ENCODE measurements at regions not wholly inside any gene's neighbourhood (a gene's known extent, or its start where the extent isn't known, plus 50 kb on each side); places are given as distances from the start of the nearest gene placed in this dataset.

DNA sequence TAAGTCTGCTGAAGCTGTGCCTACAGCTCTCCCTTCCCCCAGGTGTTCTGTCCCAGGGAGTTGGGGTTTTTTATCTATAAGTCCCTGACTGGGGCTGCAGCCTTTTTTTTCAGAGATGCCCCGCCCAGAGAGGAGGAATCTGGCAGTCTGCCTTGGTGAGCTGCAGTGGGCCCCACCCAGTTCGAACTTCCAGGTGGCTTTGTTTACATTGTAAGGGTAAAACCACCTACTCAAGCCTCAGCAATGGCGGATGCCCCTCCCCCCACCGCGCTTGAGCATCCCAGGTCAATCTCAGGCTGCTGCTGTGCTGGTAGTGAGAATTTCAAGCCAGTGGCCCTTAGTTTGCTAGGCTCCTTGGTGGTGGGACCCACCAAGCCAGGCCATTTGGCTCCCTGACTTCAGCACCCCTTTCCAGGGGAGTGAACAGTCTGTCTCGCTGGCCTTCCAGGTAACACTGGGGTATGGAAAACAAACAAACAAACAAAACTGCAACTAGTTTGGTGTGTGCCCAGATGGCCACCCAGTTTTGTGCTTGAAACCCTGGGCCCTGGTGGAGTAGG is 189.4 kb downstream of the MFSD1 start:
- CTCF ChIA-PET: no interaction called here

DNA sequence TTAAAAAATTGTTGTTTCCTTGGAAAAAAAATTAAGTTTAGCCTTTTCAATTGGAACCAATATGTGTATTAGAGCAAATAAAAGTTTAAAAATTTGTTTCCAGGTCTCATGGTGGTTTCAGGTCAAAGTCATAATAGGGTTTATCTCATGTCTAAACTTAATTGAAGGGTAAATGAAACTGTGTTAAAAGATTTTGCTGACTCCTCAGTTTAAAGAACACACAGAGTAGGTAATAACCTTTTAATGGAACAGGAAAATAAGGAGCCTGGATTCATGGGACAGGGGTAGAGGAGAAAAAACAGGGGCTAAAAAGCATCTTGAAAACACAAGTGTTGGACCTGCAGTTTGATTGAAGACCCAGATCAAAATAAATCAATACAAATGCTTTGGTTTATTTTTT is 190.6 kb downstream of the MFSD1 start:
- Mint-ChIP-seq H3K27me3 (ENCODE audit: insufficient read depth, unreplicated experiment) (peaks cover 10% of the 10 kb centered on the region), H3K27ac (ENCODE audit: unreplicated experiment) (no peak overlapping the region), H3K4me3 (ENCODE audit: unreplicated experiment) (no peak overlapping the region), H3K9me3 (ENCODE audit: unreplicated experiment) (no peaks in the 10 kb centered on the region), H3K36me3 (ENCODE audit: insufficient read depth, unreplicated experiment) (no peaks in the 10 kb centered on the region), H3K4me1 (ENCODE audit: low read depth, unreplicated experiment) (no peaks in the 10 kb centered on the region)
- no peak for DNase-seq
- H3K4me1 ChIP-seq: no peaks in the 10 kb centered on the region
- CTCF ChIA-PET: no interaction called here
- TF ChIP-seq, protein P1, sequence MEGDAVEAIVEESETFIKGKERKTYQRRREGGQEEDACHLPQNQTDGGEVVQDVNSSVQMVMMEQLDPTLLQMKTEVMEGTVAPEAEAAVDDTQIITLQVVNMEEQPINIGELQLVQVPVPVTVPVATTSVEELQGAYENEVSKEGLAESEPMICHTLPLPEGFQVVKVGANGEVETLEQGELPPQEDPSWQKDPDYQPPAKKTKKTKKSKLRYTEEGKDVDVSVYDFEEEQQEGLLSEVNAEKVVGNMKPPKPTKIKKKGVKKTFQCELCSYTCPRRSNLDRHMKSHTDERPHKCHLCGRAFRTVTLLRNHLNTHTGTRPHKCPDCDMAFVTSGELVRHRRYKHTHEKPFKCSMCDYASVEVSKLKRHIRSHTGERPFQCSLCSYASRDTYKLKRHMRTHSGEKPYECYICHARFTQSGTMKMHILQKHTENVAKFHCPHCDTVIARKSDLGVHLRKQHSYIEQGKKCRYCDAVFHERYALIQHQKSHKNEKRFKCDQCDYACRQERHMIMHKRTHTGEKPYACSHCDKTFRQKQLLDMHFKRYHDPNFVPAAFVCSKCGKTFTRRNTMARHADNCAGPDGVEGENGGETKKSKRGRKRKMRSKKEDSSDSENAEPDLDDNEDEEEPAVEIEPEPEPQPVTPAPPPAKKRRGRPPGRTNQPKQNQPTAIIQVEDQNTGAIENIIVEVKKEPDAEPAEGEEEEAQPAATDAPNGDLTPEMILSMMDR (IDR thresholded peaks at IDR 0.05; ENCODE audit: insufficient read depth in 1 of 2, low read depth in 1 of 2, low read length in 1 of 2, severe bottlenecking in 1 of 2, unreplicated experiment in 1 of 2): no peak
- no TSS peak for BruUV-seq (replicated peaks)
- POLR2A ChIA-PET: no interaction called here
- no peaks in the 10 kb centered on the region for H3K9me3 ChIP-seq
- intact Hi-C loops (cut with micrococcal nuclease; ENCODE audit: unreplicated experiment): no loop called here
- no peaks in the 10 kb centered on the region for H3K27me3 ChIP-seq (replicated peaks; ENCODE audit: control insufficient read depth, insufficient read depth, low read length)
- H3K4me3 ChIP-seq (ENCODE audit: low read depth, low read length): no peak overlapping the region
- no peaks in the 10 kb centered on the region for H3K36me3 ChIP-seq (ENCODE audit: control insufficient read depth, insufficient read depth, low read length)

More for the DNA sequence above, 189.4 kb downstream of the MFSD1 start:
- Mint-ChIP-seq H3K27me3 (ENCODE audit: insufficient read depth, unreplicated experiment) (peaks cover 10% of the 10 kb centered on the region), H3K27ac (ENCODE audit: unreplicated experiment) (no peak overlapping the region), H3K36me3 (ENCODE audit: insufficient read depth, unreplicated experiment) (no peaks in the 10 kb centered on the region), H3K4me3 (ENCODE audit: unreplicated experiment) (no peak overlapping the region), H3K9me3 (ENCODE audit: unreplicated experiment) (no peaks in the 10 kb centered on the region), H3K4me1 (ENCODE audit: low read depth, unreplicated experiment) (no peaks in the 10 kb centered on the region)
- H3K9me3 ChIP-seq: no peaks in the 10 kb centered on the region
- intact Hi-C loops (cut with micrococcal nuclease; ENCODE audit: unreplicated experiment): no loop called here
- POLR2A ChIA-PET: no interaction called here
- H3K4me3 ChIP-seq (ENCODE audit: low read depth, low read length): no peak overlapping the region
- DNase-seq: peak; percentile 4 to 57
- no TSS peak for BruUV-seq (replicated peaks)
- no peaks in the 10 kb centered on the region for H3K27me3 ChIP-seq (replicated peaks; ENCODE audit: control insufficient read depth, insufficient read depth, low read length)
- TF ChIP-seq, protein P1 (IDR thresholded peaks at IDR 0.05; ENCODE audit: insufficient read depth in 1 of 2, low read depth in 1 of 2, low read length in 1 of 2, severe bottlenecking in 1 of 2, unreplicated experiment in 1 of 2): no peak
- H3K4me1 ChIP-seq: no peaks in the 10 kb centered on the region
- no peaks in the 10 kb centered on the region for H3K36me3 ChIP-seq (ENCODE audit: control insufficient read depth, insufficient read depth, low read length)

DNA sequence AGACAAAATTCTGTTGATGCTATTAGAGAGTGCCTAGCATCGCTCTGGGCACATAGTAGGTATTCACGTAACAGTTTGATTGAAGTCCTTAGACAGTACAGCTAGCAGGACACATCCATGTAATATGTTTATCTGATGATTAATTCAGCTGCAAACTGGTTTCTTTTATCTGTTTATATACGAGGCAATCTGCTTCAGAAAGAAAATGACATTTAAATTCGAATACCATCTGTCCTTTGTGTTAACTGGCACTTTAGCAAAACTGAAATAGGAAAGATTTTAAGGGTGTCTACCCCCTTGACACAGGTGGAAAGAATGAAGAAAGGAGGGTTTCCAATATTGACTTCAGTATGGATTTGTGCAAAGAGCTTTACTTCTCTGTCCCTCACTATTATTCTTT is 192.5 kb downstream of the MFSD1 start:
- H3K4me3 Mint-ChIP-seq (ENCODE audit: unreplicated experiment): no peak overlapping the region
- no peaks in the 10 kb centered on the region for H3K4me1 Mint-ChIP-seq (ENCODE audit: low read depth, unreplicated experiment)
- Histone ChIP-seq H3K4me1 (no peaks in the 10 kb centered on the region), H3K36me3 (ENCODE audit: control insufficient read depth, insufficient read depth, low read length) (no peaks in the 10 kb centered on the region), H3K27me3 (replicated peaks; ENCODE audit: control insufficient read depth, insufficient read depth, low read length) (no peaks in the 10 kb centered on the region), H3K4me3 (ENCODE audit: low read depth, low read length) (no peak overlapping the region), H3K9me3 (no peaks in the 10 kb centered on the region)
- TF ChIP-seq, protein P1 (IDR thresholded peaks at IDR 0.05; ENCODE audit: insufficient read depth in 1 of 2, low read depth in 1 of 2, low read length in 1 of 2, severe bottlenecking in 1 of 2, unreplicated experiment in 1 of 2): no peak
- ChIA-PET POLR2A (no interaction called here), CTCF (no interaction called here)
- no TSS peak for BruUV-seq (replicated peaks)
- no peak for DNase-seq
- intact Hi-C loops (cut with micrococcal nuclease; ENCODE audit: unreplicated experiment): no loop called here
- H3K9me3 Mint-ChIP-seq (ENCODE audit: unreplicated experiment): no peaks in the 10 kb centered on the region
- peaks cover 6% of the 10 kb centered on the region for H3K27me3 Mint-ChIP-seq (ENCODE audit: insufficient read depth, unreplicated experiment)
- no peak overlapping the region for H3K27ac Mint-ChIP-seq (ENCODE audit: unreplicated experiment)
- no peaks in the 10 kb centered on the region for H3K36me3 Mint-ChIP-seq (ENCODE audit: insufficient read depth, unreplicated experiment)
